GM10248 (cell line): ENCODE measurements at regions not wholly inside any gene's neighbourhood (a gene's known extent, or its start where the extent isn't known, plus 50 kb on each side); places are given as distances from the start of the nearest gene placed in this dataset.
"Not testable (repeated sequence)": the region's sequence is repeated elsewhere in the genome, so short reads cannot be mapped to it uniquely, and the experiment has no call there.

Source experiments
- CTCF ChIA-PET: fragments of 300-600 bp; sonication (Branson Sonifier 250); formaldehyde crosslinking; extraction: SDS; loops from one replicate; lab custom pipeline; 2021; ENCODE audit warnings: antibody characterized with exemption; lab: Yijun Ruan, JAX
- POLR2A ChIA-PET: fragments of 350-650 bp; sonication (Branson Sonifier 250); formaldehyde crosslinking; extraction: SDS; loops from one replicate; lab custom pipeline; 2020; ENCODE audit warnings: antibody characterized with exemption; lab: Yijun Ruan, JAX
- DNase-seq: peaks from one replicate; pipeline ENCODE4 v3.0.0; 2012; ENCODE audit errors: extremely low spot score
- TF ChIP-seq, protein P1 (sequence below): IDR thresholded peaks from 2 replicates; pipeline ENCODE4 v1.5.1; 2012; ENCODE audit warnings: mild to moderate bottlenecking, low read depth; ENCODE audit errors: extremely low read depth, missing control alignments, control extremely low read depth

DNA sequence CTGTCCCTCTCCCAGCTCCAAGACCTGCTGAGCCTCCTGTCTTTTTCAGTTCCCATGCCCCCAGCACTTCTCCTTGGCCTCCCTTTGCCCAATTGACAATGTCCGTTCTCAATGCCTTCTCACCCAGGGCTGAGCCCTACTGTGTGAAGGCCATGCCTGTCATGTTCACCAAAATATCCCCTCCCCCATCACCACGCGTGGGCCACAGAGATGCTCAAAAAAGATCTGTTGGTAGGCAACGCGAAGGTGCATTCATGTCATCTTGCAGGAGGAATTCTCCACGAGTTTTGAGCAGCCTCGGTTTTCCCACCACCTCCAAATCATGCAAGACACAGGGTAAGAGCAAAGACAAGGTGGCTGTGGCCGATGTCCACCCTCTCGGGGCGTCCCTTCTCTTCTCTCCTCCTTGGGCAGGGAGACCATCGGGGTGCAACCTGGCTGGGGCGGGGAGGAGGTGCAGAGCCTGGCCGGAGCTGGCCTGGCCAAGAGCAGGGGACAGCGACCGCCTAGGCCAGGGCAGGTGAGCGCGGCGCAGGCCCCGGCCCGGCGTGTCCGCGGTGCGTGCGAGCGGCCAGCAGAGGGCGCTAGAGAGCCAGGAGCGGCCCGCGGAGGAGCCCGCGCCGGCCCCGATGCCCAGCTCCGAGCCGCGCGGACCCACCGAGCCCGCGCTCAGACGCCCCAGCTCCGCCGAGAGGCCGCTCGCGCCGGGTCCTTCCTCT is 56.3 kb upstream of the KRTAP5-11 start:
- TF ChIP-seq, protein P1, sequence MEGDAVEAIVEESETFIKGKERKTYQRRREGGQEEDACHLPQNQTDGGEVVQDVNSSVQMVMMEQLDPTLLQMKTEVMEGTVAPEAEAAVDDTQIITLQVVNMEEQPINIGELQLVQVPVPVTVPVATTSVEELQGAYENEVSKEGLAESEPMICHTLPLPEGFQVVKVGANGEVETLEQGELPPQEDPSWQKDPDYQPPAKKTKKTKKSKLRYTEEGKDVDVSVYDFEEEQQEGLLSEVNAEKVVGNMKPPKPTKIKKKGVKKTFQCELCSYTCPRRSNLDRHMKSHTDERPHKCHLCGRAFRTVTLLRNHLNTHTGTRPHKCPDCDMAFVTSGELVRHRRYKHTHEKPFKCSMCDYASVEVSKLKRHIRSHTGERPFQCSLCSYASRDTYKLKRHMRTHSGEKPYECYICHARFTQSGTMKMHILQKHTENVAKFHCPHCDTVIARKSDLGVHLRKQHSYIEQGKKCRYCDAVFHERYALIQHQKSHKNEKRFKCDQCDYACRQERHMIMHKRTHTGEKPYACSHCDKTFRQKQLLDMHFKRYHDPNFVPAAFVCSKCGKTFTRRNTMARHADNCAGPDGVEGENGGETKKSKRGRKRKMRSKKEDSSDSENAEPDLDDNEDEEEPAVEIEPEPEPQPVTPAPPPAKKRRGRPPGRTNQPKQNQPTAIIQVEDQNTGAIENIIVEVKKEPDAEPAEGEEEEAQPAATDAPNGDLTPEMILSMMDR = peak; percentile 85
- POLR2A ChIA-PET = not testable (repeated sequence)
- CTCF ChIA-PET = interaction anchor here (0.6 to 1.2 kb wide), 2 partner anchors 16 to 792 kb away, joined by 3 read pairs; no protein-coding TSS in a partner anchor
- peak; percentile 70 for DNase-seq

DNA sequence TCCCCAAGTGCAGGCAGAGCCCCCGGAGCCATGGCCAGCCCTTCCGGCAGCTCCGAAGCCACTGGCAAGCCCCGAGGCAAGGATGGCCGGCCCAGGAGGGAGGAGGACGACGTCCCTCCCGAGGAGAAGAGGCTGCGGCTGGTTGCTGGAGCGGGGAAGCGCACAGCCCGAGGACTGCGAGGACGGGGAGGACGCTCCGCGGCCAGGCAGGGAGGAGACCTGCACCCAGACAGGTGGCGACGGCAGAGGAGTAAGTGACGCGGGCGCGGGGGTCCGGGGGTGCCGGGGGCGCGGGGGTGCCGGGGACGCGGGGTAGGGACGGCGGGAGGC is 56.8 kb upstream of the KRTAP5-11 start:
- POLR2A ChIA-PET, DNase-seq: not testable (repeated sequence)
- CTCF ChIA-PET = interaction anchor here (0.6 to 1.2 kb wide), 2 partner anchors 16 to 791 kb away, joined by 3 read pairs; no protein-coding TSS in a partner anchor

DNA sequence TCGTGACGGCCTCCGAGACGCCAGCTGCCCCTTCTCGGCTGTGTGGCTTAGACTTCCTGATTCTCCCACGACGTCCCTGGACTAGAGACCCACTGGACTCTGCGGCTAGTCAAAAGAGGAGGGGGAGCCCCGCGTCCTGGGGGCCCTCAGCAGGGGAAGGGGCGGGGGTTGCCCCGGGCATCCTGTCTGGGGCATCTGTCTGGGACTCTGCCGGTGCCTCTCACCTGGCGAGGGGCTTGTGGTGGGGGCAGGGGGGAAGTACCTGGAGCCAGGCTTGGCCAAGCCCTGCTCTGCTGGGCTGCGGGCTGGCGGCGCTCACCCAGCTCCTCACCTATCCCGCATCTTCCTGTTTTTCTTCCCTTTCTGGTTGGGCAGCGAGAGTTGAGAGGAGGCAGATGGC is 57.2 kb upstream of the KRTAP5-11 start:
- DNase-seq, POLR2A ChIA-PET: not testable (repeated sequence)
- CTCF ChIA-PET = interaction anchor here (0.6 to 1.2 kb wide), 2 partner anchors 17 to 791 kb away, joined by 3 read pairs; no protein-coding TSS in a partner anchor

DNA sequence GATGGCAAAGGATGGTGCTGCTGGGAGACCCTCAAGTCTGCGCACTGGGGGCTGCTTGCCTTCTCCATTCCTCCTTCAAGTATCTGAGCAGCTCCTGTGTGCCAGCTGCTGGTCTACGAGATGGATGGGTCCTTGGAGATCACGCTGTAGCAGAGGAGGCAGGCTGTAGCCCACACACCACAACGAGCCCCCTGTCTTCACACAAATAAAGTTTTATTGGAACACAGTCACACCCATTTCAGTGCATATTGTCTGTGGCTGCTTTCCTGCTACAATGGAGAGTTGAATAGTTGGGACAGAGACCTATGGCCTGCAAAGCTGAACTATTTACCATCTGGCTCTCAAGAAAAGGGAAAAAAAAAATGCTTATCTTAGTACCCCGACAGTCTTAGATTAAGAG is 64.4 kb upstream of the KRTAP5-11 start:
- POLR2A ChIA-PET, CTCF ChIA-PET, DNase-seq: not testable (repeated sequence)

DNA sequence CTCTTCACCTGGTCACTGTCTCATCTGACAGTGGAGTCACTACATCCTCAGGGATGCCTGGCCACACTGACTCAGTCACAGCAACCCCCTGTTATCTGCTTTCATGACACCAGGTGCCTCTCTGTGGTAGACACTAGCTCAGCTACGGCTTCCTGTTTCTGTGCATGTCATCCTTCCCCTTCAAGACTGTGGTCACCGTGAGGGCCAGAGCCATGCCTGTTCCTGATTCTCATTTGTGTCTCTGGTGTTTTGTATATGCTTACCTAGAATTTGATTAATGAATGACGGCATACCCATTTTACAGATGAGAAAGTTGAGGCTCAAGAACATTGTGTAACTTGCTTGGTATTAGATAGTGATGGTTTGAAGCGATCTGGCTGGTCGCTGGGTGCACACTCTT is 70.3 kb upstream of the KRTAP5-11 start:
- POLR2A ChIA-PET, CTCF ChIA-PET, DNase-seq: not testable (repeated sequence)

DNA sequence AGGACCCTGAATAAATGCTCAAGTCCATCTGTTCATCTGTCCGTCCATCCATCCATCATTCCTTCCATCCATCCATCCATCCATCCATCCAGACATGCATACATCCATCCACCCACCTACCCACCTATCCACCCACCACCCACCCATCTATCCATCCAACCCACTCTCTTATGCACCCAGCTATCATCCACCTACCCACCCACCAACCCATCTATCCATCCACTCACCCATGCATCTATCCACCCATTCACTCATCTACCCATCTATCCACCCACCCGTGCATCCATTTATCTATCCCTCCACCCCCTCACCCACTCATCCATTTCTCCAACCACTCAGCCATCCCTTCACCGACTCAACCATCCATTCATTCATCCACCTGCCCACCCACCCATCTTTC is 71.7 kb upstream of the KRTAP5-11 start:
- DNase-seq, CTCF ChIA-PET, POLR2A ChIA-PET: not testable (repeated sequence)

DNA sequence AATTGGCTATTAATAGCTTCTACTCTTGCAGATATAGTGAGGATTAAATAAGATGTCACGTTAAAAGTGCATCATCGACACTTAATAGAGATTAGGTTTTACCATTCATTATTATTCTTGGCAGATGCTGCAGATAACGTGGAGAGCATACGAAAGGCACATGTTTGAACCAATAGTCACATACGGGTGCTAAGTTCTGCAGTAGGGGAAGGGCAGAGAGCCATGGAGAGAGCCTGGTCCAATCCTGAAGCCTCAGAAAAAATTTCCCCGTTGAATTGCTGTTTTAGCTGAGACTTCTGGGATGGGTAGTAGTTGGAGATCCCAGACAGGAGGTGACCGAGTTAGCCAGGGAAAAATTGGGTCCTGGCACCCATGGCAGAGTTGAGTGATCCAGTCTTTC is 72.4 kb upstream of the KRTAP5-11 start:
- CTCF ChIA-PET, POLR2A ChIA-PET, DNase-seq: not testable (repeated sequence)

DNA sequence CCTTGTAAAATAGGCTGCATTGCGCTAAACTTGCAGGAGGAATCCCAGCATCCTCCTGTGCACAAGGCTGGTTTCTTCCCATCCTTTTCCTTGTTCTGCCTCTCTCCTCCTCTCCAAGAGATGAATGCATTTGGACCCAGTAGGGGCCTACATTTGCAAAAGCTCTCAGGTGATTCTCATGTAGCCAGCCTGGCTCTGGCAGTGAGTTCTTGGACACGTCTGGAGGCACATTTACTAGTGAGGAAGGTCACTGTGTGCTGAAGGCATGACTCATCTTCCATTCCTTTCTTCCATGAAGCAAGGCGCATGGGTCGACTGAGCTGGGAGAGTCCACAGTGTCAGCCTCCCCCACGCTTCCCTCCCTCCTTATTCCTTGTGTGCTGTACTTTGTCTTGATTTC is 73.8 kb upstream of the KRTAP5-11 start:
- DNase-seq, POLR2A ChIA-PET, CTCF ChIA-PET: not testable (repeated sequence)

DNA sequence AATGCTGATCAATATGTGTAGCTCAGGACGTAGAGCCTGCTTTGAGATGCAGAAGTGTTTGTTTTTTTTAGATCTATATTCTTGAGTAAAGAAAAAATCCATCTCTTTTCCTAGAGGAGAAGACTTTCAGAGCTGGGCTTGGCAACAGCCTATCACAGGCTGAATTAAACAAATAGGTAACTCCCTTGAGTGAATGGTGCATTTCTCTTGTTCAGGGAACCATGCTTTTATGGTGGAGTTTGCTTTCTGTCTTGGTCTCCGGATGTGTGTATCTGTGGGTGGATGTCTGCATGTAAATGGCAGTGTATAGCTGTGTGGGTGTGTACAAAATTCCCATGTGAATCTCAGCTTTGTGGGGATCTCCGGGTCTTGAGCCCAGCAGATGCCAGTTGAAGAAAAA is 82.3 kb upstream of the KRTAP5-11 start:
- POLR2A ChIA-PET, DNase-seq, CTCF ChIA-PET: not testable (repeated sequence)

DNA sequence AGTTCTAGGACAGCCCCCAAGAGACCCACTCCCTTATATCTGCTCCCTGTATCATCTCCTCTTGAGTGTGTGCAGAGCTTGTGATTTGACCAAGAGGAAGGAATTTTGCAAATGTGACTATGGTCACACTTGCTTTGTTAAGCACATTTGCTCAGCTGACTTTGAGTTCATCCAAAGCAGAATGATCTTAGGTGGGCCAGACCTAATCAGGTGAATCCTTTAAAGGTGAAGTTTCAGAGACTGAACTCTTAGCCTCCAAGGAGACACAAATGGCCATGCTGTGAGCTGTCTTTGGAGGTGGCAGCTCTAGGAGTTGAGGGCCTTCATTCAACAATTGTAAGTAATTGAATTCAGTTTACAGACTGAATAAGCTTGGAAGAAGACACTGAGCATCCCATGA is 115.4 kb upstream of the KRTAP5-11 start:
- CTCF ChIA-PET, POLR2A ChIA-PET: not testable (repeated sequence)

DNA sequence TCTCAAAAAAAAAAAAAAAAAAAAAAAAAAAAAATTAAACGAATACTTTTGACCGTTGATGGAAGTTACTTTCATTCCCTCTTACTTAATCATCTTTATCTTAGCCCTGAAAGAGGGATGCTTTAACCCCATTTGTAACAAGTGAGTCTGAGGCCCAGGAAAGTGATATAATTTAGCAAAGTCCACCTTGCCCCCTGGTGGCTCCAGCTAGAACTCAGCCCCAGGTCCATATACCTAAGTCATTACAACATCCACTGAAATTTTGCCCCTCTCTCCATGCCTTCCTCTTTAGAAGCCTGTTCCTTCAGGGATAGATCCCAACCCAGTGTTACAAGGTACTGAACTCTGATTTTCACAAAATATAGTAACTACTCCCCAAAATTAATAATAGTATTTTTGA is 116.3 kb upstream of the KRTAP5-11 start:
- peak; percentile 2 for DNase-seq
- CTCF ChIA-PET, POLR2A ChIA-PET: not testable (repeated sequence)

More for the DNA sequence above, 115.4 kb upstream of the KRTAP5-11 start:
- DNase-seq = not testable (repeated sequence)

DNA sequence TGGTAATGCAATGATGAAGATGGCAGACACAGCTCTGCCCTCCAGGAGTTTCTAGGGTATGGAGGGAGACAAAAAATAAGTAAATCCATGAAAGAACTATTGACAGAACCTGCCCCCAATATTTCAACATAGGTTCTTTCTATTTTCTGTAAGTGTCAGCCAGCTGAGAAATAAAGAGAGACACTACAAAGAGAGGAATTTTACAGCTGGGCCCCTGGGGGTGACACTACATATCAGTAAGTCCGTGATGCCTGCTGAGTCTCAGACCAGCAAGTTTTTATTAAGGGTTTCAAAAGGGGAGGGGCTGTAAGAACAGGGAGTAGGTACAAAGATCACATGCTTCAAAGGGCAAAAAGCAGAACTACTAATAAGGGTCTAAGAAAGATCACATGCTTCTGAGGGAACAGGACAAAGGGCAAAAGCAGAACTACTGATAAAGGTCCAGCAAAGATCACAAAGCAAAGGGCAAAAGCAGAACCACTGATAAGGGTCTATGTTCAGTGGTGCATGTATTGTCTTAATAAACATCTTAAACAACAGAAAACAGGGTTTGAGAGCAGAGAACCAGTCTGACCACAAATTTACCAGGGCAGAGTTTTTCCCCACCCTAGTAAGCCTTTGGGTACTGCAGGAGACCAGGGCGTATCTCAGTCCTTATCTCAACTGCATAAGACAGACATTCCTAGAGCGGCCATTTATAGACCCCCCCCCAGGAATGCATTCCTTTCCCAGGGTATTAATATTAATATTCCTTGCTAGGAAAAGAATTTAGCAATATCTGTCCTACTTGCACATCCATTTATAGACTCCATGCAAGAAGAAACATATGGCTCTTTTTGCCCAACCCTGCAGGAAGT is 119.0 kb upstream of the KRTAP5-11 start:
- DNase-seq, CTCF ChIA-PET, POLR2A ChIA-PET: not testable (repeated sequence)

DNA sequence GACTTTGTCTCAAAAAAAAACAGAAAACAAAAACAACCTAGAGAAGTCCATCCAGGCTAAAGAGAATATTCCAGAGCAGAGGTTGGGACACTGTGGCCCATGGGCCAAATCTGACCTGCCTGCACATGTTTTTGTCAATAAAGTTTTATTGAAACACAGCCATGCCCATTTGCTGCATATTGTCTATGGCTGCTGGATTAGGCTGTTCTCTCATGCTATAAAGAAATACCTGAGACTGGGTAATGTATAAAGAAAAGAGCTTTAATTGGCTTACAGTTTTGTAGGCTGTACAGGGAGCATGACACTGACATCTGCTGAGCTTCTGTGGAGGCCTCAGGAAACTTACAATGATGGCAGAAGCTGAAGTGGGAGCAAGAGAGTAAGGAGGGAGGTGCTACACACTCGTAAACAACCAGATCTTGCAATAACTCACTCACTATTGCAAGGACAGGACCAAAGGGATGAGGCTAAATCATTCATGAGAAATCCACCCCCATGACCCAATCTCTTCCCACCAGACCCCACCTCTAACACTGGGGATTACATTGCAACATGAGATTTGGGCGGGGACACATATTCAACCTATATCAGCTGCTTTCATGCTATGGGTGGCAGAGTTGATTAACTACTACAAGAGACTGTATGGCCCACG is 122.5 kb upstream of the KRTAP5-11 start:
- CTCF ChIA-PET, POLR2A ChIA-PET, DNase-seq: not testable (repeated sequence)

DNA sequence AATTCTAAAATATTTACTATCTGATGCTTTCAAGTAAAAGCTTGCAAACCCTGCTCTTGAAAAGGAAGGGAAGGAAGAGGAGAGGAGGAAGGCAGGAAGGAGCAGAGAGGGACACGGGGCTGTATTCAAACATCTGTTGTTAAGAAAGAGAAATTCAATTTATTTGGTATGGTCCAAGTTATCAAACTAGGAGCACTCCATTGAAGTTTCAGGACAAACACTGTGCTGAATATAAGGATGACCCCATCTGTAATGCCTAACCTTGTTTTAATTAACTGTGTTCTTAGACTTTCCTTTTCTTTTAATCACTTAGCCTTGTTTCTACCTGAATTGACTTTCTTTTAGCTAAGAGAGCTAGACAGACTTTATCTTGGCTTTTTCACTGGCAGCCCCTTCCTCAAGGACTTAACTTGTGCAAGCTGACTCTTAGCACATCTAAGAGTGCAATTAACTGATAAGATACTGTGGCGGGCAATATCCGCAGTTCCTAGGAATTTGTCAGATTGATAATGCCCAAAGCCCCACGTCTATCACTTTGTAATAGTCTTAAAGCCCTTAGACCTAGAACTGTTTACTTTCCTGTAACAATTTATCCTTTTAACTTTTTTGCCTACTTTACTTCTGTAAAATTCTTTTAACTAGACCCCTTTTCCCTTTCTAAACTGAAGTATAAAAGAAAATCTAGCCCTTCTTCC is 123.2 kb upstream of the KRTAP5-11 start:
- POLR2A ChIA-PET, DNase-seq, CTCF ChIA-PET: not testable (repeated sequence)

DNA sequence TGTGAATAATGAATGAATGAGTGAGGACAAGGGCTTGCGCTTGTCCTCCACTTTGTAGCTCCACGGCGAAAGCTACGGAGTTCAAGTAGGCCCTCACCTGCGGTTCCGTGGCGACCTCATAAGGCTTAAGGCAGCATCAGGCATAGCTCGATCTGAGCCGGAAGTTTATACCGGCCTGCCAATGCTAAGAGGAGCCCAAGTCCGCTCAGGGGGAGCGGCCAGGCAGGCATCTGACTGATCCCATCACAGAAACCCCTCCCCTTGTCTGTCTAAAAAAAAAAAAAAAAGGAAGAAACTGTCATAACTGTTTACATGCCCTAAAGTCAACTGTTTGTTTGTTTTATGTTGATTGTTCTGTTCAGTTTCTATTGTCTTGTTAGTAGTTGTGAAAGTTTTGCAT is 124.4 kb upstream of the KRTAP5-11 start:
- CTCF ChIA-PET, DNase-seq, POLR2A ChIA-PET: not testable (repeated sequence)

DNA sequence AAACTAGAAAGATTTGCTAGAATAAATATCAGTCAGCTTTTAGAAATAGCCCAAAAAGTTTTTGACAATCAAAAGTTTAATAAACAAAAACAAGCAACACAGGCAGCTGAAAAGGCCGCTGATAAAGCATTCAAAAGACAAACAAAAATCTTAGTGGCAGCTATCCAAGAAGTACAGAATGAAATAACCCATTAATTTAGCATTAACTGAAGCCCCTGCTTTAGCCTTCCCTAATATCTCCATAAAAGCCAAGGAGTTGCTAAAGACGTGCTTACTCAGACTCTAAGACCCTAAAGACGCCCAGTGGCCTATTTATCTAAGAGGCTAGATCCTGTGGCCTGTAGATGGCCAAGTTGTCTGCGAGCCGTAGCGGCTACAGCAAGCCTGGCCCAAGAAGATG is 123.5 kb upstream of the DEFB108B start:
- POLR2A ChIA-PET, DNase-seq, CTCF ChIA-PET: not testable (repeated sequence)
